Mesothelial cell of epicardium (in vitro differentiated cells): ENCODE measurements at regions not wholly inside any gene's neighbourhood (a gene's known extent, or its start where the extent isn't known, plus 50 kb on each side); places are given as distances from the start of the nearest gene placed in this dataset.

Source experiments
- DNase-seq, 2 experiments: peaks; one replicate each; pipeline ENCODE4 v3.0.0; 2021; ENCODE audit warnings: low spot score in 2 of 2; ENCODE audit not compliant: unreplicated experiment in 2 of 2
- H3K27ac Mint-ChIP-seq: 2 replicates; pipeline ENCODE4 v1.8.0; 2021; ENCODE audit warnings: mixed read lengths
- H3K27me3 Mint-ChIP-seq: 2 replicates; pipeline ENCODE4 v1.8.0; 2021; ENCODE audit warnings: low read depth, mixed read lengths
- H3K36me3 Mint-ChIP-seq: 2 replicates; pipeline ENCODE4 v1.8.0; 2021; ENCODE audit warnings: mixed read lengths
- H3K4me1 Mint-ChIP-seq: 2 replicates; pipeline ENCODE4 v1.8.0; 2021; ENCODE audit warnings: mixed read lengths
- H3K4me3 Mint-ChIP-seq: 2 replicates; pipeline ENCODE4 v1.8.0; 2021; ENCODE audit warnings: mild to moderate bottlenecking, moderate library complexity, mixed read lengths
- H3K9me3 Mint-ChIP-seq: 2 replicates; pipeline ENCODE4 v1.8.0; 2021; ENCODE audit warnings: mixed read lengths
- CTCF ChIP-seq: fragments of 200-600 bp; sonication (generic); IDR thresholded peaks from one replicate; pipeline ENCODE4 v1.5.0; 2021; ENCODE audit warnings: antibody characterized with exemption; ENCODE audit not compliant: unreplicated experiment

- H3K4me1 Mint-ChIP-seq = no peaks in the 10 kb centered on the region
- no peaks in the 10 kb centered on the region for H3K36me3 Mint-ChIP-seq
- no peak overlapping the region for H3K4me3 Mint-ChIP-seq
- H3K27me3 Mint-ChIP-seq = no peaks in the 10 kb centered on the region
- peaks cover 4% of the 10 kb centered on the region for H3K9me3 Mint-ChIP-seq
- no peak for TF ChIP-seq CTCF
- no peak for DNase-seq
- no peak overlapping the region for H3K27ac Mint-ChIP-seq
Observed at GRCh38 chr5:114208120-114208519, 153.8 kb upstream of the KCNN2 start.

- H3K27me3 Mint-ChIP-seq = no peaks in the 10 kb centered on the region
- H3K36me3 Mint-ChIP-seq = no peaks in the 10 kb centered on the region
- H3K27ac Mint-ChIP-seq = no peak overlapping the region
- H3K9me3 Mint-ChIP-seq = peaks cover 7% of the 10 kb centered on the region
- no peaks in the 10 kb centered on the region for H3K4me1 Mint-ChIP-seq
- TF ChIP-seq CTCF = no peak
- H3K4me3 Mint-ChIP-seq = no peak overlapping the region
- DNase-seq = no peak
Observed at GRCh38 chr5:114208588-114208987, 153.3 kb upstream of the KCNN2 start.

DNA sequence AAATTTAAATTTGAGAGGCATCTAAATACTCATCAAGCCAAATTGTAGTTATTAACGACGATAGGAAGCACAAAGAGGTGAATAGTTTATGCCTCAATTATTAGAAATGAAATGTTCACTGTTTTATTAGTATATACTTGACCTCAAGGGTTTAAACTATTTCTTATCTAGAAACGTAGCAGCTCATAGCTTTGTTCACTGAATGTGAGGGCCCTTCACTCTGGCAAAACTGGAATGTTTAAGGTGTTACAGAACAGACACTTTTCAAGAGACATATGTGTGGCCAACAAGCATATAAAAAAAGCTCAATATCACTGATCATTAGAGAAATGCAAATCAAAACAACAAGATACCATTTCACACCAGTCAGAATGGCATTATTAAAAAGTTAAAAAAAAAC is 151.2 kb upstream of the KCNN2 start:
- H3K27me3 Mint-ChIP-seq = no peaks in the 10 kb centered on the region
- no peaks in the 10 kb centered on the region for H3K4me1 Mint-ChIP-seq
- no peaks in the 10 kb centered on the region for H3K36me3 Mint-ChIP-seq
- DNase-seq = no peak
- H3K27ac Mint-ChIP-seq = no peak overlapping the region
- no peak overlapping the region for H3K4me3 Mint-ChIP-seq
- H3K9me3 Mint-ChIP-seq = peaks cover 7% of the 10 kb centered on the region
- TF ChIP-seq CTCF = no peak

- Mint-ChIP-seq H3K9me3 (peaks cover 49% of the 10 kb centered on the region), H3K4me3 (no peak overlapping the region), H3K27ac (no peak overlapping the region), H3K27me3 (no peaks in the 10 kb centered on the region), H3K4me1 (no peaks in the 10 kb centered on the region), H3K36me3 (peaks cover 18% of the 10 kb centered on the region)
- no peak for TF ChIP-seq CTCF
- no peak for DNase-seq
Observed at GRCh38 chr5:114221807-114222206, 140.1 kb upstream of the KCNN2 start.

GRCh38 chr5:114223866-114224265 is 138.0 kb upstream of the KCNN2 start:
- TF ChIP-seq CTCF = peak; percentile 38
- no peaks in the 10 kb centered on the region for H3K27me3 Mint-ChIP-seq
- H3K36me3 Mint-ChIP-seq = peaks cover 10% of the 10 kb centered on the region
- H3K4me3 Mint-ChIP-seq = no peak overlapping the region
- H3K27ac Mint-ChIP-seq = no peak overlapping the region
- DNase-seq = no peak
- H3K4me1 Mint-ChIP-seq = no peaks in the 10 kb centered on the region
- H3K9me3 Mint-ChIP-seq = peaks cover 33% of the 10 kb centered on the region

- DNase-seq = no peak
- H3K27ac Mint-ChIP-seq = no peak overlapping the region
- peaks cover 4% of the 10 kb centered on the region for H3K4me1 Mint-ChIP-seq
- peaks cover 6% of the 10 kb centered on the region for H3K36me3 Mint-ChIP-seq
- no peaks in the 10 kb centered on the region for H3K27me3 Mint-ChIP-seq
- no peak overlapping the region for H3K4me3 Mint-ChIP-seq
- no peak for TF ChIP-seq CTCF
- H3K9me3 Mint-ChIP-seq = peaks cover 18% of the 10 kb centered on the region
Observed at GRCh38 chr5:114237766-114238165, 124.1 kb upstream of the KCNN2 start.
